Retinal pigment epithelial cell (primary cell): ENCODE measurements at regions not wholly inside any gene's neighbourhood (a gene's known extent, or its start where the extent isn't known, plus 50 kb on each side); places are given as distances from the start of the nearest gene placed in this dataset.

Experiments
- DNase-seq: peaks from one replicate; pipeline ENCODE4 v3.0.0-alpha.2; 2010; ENCODE audit warnings: low read depth
- H3K4me3 ChIP-seq: 2 replicates; pipeline ENCODE4 v1.5.1; 2011; ENCODE audit warnings: mild to moderate bottlenecking, low read length, control low read depth, moderate library complexity
- TF ChIP-seq, protein P1 (sequence below): conservative IDR thresholded peaks from 2 replicates; pipeline ENCODE4 v1.5.1; 2011; ENCODE audit warnings: low read depth, low read length, control low read depth, inconsistent platforms

DNA sequence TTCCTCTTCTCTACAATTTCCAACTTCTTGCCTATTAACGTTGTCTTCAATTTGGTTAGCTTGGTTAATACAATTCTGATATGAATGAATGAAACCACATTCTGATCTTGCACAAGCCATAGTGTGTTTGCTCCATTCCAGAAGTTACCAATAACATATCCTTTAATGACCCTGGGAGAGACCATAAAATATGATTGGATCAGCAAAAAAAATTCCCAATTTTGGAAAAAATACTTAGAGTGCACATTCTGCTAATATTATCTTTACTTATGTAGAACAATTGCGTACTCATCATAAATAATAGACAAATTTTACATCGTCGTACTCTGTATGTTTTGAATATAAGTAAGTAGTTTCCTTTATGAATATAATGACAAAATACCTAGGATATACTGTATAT lies 117.2 kb downstream of the SLITRK5 start:
- DNase-seq = no peak
- no peak overlapping the region for H3K4me3 ChIP-seq
- TF ChIP-seq, protein P1, sequence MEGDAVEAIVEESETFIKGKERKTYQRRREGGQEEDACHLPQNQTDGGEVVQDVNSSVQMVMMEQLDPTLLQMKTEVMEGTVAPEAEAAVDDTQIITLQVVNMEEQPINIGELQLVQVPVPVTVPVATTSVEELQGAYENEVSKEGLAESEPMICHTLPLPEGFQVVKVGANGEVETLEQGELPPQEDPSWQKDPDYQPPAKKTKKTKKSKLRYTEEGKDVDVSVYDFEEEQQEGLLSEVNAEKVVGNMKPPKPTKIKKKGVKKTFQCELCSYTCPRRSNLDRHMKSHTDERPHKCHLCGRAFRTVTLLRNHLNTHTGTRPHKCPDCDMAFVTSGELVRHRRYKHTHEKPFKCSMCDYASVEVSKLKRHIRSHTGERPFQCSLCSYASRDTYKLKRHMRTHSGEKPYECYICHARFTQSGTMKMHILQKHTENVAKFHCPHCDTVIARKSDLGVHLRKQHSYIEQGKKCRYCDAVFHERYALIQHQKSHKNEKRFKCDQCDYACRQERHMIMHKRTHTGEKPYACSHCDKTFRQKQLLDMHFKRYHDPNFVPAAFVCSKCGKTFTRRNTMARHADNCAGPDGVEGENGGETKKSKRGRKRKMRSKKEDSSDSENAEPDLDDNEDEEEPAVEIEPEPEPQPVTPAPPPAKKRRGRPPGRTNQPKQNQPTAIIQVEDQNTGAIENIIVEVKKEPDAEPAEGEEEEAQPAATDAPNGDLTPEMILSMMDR = no peak

DNA sequence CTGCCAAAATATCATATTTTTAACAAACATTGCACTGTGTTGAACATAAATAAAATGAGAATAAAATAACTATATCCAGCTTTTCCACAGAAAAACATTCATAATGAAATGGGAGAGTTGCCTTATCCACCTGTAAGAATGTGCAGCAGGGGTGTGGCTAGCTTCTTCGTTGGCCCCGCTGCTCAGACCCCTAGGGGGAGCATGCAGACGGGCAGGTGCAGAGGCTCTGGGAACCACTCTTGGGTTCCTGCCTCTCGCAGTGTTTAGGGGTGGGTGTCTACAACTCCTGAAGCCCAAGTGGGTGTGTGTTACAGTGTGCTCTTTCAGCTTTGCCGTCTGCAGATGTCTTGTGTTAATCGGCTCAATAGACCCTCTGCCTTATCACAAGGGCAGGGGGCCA lies 121.7 kb downstream of the SLITRK5 start:
- no peak overlapping the region for H3K4me3 ChIP-seq
- TF ChIP-seq, protein P1 = no peak
- DNase-seq = no peak

DNA sequence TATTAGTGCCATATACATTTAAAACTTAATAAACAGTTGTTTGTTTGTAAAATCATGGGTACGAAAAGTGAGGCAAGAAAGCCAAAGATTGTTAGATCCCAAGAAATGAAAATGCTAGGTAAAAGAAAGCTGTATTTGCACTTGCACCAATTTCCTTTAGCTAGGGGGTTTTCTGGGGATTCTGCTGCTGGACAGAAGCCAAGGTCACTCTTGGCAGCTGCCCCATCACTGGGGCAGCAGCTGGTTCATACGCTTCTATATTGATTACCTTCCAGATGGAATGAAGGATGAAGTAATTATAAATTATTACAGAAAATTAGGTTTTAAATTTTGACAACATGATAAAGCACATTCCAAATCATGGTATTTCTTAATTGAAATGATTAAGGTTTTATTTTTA lies 127.4 kb downstream of the SLITRK5 start:
- TF ChIP-seq, protein P1 = no peak
- no peak overlapping the region for H3K4me3 ChIP-seq
- DNase-seq = no peak

DNA sequence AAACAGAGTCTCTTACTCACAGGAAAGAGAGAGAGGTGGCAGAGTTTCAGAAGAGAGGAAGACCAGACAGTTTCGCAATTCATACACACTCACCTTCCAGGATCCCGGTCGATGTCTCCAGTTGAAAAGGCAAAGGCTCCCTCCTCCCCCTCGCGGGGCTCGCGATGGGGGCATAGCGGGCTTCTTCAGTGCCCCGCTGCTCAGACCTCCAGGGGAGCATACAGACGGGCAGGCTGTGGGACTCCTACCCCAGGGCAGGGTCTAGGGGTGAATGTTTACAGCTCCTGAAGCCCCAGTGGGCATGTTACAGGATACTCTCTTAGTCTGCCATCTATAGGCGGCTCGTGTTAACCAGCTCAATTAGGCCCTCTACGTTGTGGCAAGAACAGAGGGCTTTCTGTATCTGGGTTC lies 139.2 kb downstream of the SLITRK5 start:
- TF ChIP-seq, protein P1 = no peak
- no peak overlapping the region for H3K4me3 ChIP-seq
- no peak for DNase-seq

DNA sequence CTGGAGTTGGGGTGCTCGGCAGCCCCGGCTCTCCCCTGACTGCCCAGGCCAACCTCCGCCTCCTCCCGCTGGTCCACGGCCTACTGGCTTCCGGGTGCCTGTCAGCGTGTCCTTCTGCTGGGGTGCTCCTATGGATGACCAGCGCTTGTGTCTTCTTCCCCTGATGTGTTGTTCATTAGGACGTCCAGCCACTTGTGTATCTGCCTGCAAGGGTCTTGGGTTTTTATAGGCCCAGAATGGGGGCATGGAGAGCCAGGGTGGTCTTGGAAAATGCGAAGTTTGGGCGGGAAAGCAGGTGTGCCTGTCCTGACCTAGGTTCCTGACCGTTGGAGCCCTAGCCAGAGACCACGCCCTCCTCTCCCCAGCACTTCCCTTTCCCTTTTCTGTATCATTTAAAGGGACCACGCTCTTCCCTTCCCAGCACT lies 139.8 kb downstream of the SLITRK5 start:
- TF ChIP-seq, protein P1 = no peak
- no peak overlapping the region for H3K4me3 ChIP-seq
- no peak for DNase-seq

DNA sequence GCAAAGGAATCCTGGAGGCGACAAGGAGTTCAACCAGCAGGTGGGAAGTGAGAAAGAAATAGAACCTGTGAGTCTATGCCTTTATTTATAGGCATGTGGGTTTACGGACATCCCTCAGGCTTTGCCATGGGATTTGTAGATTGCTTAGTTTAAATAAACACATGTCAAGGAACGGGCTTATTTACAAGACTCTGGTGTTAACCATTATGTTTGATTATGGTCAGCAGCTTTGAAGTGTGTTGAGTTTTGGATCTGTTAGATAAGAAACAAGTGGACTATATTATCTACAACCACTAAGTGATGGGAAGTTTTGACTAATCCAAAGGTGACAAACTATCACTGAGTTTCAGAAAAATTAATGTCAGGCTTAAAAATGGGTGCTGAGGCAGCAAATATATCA lies 143.2 kb downstream of the SLITRK5 start:
- DNase-seq = no peak
- H3K4me3 ChIP-seq = no peak overlapping the region
- TF ChIP-seq, protein P1 = no peak

DNA sequence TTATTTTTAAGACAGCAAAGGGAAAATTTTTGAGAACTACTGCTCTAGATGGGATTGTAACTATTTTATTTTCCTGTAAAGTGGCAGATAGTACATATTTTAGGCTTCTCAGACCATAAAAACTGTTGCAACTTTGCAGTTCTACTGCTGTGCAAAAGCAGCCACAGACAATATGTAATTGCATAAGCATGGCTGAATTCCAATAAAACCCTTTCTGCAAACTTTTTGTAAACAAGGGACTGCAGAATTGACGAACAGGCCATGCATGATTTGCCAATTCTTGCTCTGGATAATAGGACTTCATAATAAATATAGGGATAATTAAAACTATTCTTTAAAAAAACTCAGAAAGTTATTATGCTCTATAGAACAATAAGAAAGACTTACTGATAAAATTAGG lies 149.1 kb downstream of the SLITRK5 start:
- DNase-seq = no peak
- TF ChIP-seq, protein P1 = no peak
- H3K4me3 ChIP-seq = no peak overlapping the region
